Heart right ventricle (tissue), 16 donors: ENCODE measurements at regions not wholly inside any gene's neighbourhood (a gene's known extent, or its start where the extent isn't known, plus 50 kb on each side); places are given as distances from the start of the nearest gene placed in this dataset.

ENCODE experiments used
- ATAC-seq, 8 donors: fragments of 200-7000 bp; cut with Tn5 transposase; one replicate each; pipeline ENCODE4 v1.9.1; 2020; ENCODE audit warnings: mild to moderate bottlenecking in 8 of 8, moderate library complexity in 8 of 8, moderate number of reproducible peaks in 1 of 8
- DNase-seq, 2 donors: peaks; one replicate each; pipeline ENCODE4 v3.0.0-alpha.2; 2020
- H3K27ac ChIP-seq, 10 donors: fragments of 200-600 bp; sonication (generic) in 2 of 10; one replicate each; pipeline versions ENCODE4 v1.5.0 to v1.8.0; 2020 to 2022; ENCODE audit warnings: mild to moderate bottlenecking in 3 of 10
- H3K27me3 ChIP-seq, 7 donors: fragments of 200-600 bp; one replicate each; pipeline ENCODE4 v1.8.0; 2021 to 2022; ENCODE audit warnings: mild to moderate bottlenecking in 2 of 7
- H3K36me3 ChIP-seq, 9 donors: fragments of 200-600 bp; sonication (generic) in 1 of 9; one replicate each; pipeline versions ENCODE4 v1.5.0 to v1.8.0; 2020 to 2022; ENCODE audit warnings: mild to moderate bottlenecking in 2 of 9
- H3K4me1 ChIP-seq, 9 donors: fragments of 200-600 bp; sonication (generic) in 1 of 9; one replicate each; pipeline versions ENCODE4 v1.5.0 to v1.8.0; 2020 to 2022; ENCODE audit warnings: mild to moderate bottlenecking in 4 of 9
- H3K4me3 ChIP-seq, 10 donors: fragments of 200-600 bp; sonication (generic) in 2 of 10; one replicate each; pipeline versions ENCODE4 v1.5.0 to v1.8.0; 2020 to 2022; ENCODE audit warnings: mild to moderate bottlenecking in 7 of 10, moderate library complexity in 2 of 10
- H3K9me3 ChIP-seq, 11 donors: fragments of 200-600 bp in 10 of 11; sonication (generic) in 2 of 11; one replicate each; pipeline versions ENCODE4 v1.5.0 to v1.8.0; 2013 to 2022; ENCODE audit warnings: mild to moderate bottlenecking in 2 of 11, control low read depth in 1 of 11, moderate library complexity in 1 of 11
- CTCF ChIP-seq, 9 donors: fragments of 200-600 bp; sonication (generic) in 2 of 9; IDR thresholded peaks; one replicate each; pipeline versions ENCODE4 v1.5.0 to v1.8.0; 2021 to 2022; ENCODE audit warnings: antibody characterized with exemption in 9 of 9, mild to moderate bottlenecking in 5 of 9, moderate library complexity in 1 of 9
- WGBS, 2 donors: extraction: QIAGEN DNeasy Blood & Tissue Kit; methylation state at CpG; one replicate each; pipeline ENCODE4 v1.1.7; 2013; ENCODE audit warnings: inconsistent platforms in 1 of 2; 5-methylcytosine and 5-hydroxymethylcytosine counted together
- intact Hi-C, 10 donors: fragments of 100-400 bp; cut with DNase I; formaldehyde crosslinking; loops; one replicate each; pipeline versions ENCODE4 v1.11.1 to v1.14.2; 2022
- donor health status: Arrhythmogenic right ventricular cardiomyopathy.
- donor health status: ischemic (EF 13 %, LVEDD 7.1; RV severe dilation, severe dysfunction).
- donor health status: healthy with polysubstance abuse.
- donor health status: DM: no; HTN: yes; CAD: no.
- donor health status: DM: no; HTN: no; CAD: no.
- donor health status: ischemic (EF 25% LVEDD 6.9; RV normal size, moderate dysfunction).
- donor health status: ischemic (EF 25% LVEDD 5.7; RV mildly dilated, moderate dysfunction).
- donor health status: healthy.
- donor health status: DM: yes; HTN: yes; CAD: no.
- donor health status: Ischemic cardiomyopathy.
- donor health status: ischemic (EF 35%, LVEDD 5.7; RV mildly dilated, moderate dysfunction).
- donor health status: nonischemic (EF 11% LVEDD 7.7; RV severe dilation, severe dysfunction).
- donor health status: DM: yes; HTN: yes; CAD: no.
- donor health status: PGD.
- donor health status: ischemic (EF 29% LVEDD 5.4; RV normal size, mild dysfunction).
- donor health status: nonischemic (EF 23%, LVEDD 6.1; RV moderate dilation, normal function).

DNA sequence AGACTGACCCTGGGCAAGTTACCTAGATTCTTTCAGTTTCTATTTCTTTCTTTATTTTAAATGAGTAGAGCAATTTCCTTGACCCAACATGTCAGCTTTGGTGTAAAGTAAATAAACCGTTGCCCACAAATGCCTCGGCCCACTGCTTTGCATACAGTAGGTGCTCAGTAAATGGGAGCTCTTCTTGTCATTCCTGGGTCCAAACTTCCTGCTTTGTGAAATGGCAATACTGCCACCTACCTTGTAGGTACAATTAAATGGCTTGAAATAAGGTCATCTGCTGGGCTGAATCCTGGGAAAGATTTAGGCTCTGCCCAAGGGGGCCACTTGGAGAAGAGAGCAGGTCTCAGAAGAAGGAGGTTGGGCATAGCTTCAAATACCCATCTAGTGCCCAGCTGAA, 253.0 kb downstream of the HS3ST3B1 start:
- intact Hi-C loops, result no loop called here
- H3K27ac ChIP-seq, result no peak overlapping the region
- ATAC-seq (no peak), DNase-seq (no peak)
- H3K9me3 ChIP-seq, result no peaks in the 10 kb centered on the region
- no peak overlapping the region for H3K4me3 ChIP-seq
- peaks cover 0 to 11% (median 0%) of the 10 kb centered on the region in 7 donors for H3K27me3 ChIP-seq
- no peak for TF ChIP-seq CTCF (IDR thresholded peaks at IDR 0.05)
- H3K4me1 ChIP-seq, result peaks cover 0 to 6% (median 0%) of the 10 kb centered on the region in 9 donors
- no peaks in the 10 kb centered on the region for H3K36me3 ChIP-seq
- WGBS, 2 donors, result 80 to 86% methylated on average over 2 of the region's 2 CpGs

DNA sequence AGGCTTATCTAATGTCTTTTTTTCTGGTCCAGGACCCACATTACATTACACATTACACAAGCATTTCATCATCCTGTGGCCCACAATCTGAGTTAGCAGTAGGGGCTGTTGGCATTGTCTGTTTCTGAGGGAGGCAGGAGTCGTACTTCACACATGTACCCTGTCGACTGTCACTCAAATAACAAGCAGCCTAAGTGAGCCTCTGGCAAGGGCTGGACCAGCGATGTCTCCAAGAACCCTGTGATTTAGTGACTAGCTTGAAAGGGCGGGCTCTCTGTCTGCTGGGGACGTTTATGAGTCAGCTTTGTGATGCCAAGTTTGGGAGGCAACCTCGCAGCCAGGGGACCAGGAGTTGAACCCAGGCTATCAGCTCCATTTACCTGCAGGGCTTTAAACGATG, 251.4 kb downstream of the HS3ST3B1 start:
- no peak for ATAC-seq
- intact Hi-C loops, result no loop called here
- no peak for TF ChIP-seq CTCF (IDR thresholded peaks at IDR 0.05)
- H3K27ac ChIP-seq, result no peak overlapping the region
- no peak overlapping the region for H3K4me3 ChIP-seq
- peaks cover 0 to under 1% (median 0%) of the 10 kb centered on the region in 9 donors for H3K4me1 ChIP-seq
- H3K36me3 ChIP-seq, result no peaks in the 10 kb centered on the region
- no peak for DNase-seq
- WGBS, 2 donors, result 55 to 62% methylated on average over 7 of the region's 7 CpGs
- peaks cover 0 to 11% (median 0%) of the 10 kb centered on the region in 7 donors for H3K27me3 ChIP-seq
- no peaks in the 10 kb centered on the region for H3K9me3 ChIP-seq

DNA sequence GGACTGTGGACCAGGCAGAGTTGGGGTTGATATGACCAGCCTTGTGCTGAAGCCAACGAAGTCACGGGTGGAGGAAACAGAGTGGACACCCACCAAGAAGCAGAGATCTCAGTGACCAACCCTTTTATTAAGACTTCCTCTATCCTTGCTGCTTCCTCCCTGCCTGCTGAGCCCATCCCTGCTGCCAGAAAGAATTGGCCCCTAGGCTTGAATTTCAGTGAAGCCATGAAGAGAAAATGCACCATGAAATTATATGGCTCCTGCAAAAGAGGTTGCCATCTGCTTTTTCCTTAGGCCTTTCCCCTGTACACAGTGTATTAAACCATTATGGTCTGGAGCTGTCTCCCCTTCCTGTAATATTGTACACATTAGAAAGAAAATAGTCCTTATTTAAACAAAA, 246.7 kb downstream of the HS3ST3B1 start:
- Histone ChIP-seq H3K27me3 (peaks cover 0 to 9% (median 0%) of the 10 kb centered on the region in 7 donors), H3K4me1 (no peaks in the 10 kb centered on the region), H3K4me3 (no peak overlapping the region), H3K27ac (no peak overlapping the region), H3K36me3 (no peaks in the 10 kb centered on the region), H3K9me3 (no peaks in the 10 kb centered on the region)
- WGBS, 2 donors, result 86 to 98% methylated on average over 2 of the region's 2 CpGs
- DNase-seq (no peak), ATAC-seq (no peak)
- intact Hi-C loops, result no loop called here
- TF ChIP-seq CTCF (IDR thresholded peaks at IDR 0.05), result no peak

DNA sequence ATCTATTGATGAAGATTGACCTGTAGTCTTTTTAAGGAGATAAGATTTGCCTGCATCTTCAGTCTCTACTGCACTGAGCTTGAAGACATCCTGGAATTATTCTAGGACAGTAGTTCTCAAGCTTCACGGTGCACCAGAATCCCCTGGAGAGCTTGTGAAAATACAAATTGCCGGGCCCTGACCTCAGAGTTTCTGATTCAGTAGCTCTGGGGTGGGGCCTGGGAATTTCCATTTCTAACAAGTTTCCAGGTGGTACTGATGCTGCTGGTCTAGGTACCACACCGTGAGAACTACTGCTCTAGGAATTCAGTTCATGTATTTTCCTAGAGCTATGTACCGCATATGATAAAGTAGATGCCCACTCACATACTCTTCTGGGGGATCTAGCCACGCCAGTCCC, 246.1 kb downstream of the HS3ST3B1 start:
- H3K36me3 ChIP-seq, result no peaks in the 10 kb centered on the region
- no peaks in the 10 kb centered on the region for H3K9me3 ChIP-seq
- ATAC-seq (no peak), DNase-seq (no peak)
- intact Hi-C loops, result no loop called here
- no peak for TF ChIP-seq CTCF (IDR thresholded peaks at IDR 0.05)
- H3K27me3 ChIP-seq, result peaks cover 0 to 9% (median 0%) of the 10 kb centered on the region in 7 donors
- WGBS, 2 donors, result 65 to 66% methylated on average over 5 of the region's 5 CpGs
- H3K27ac ChIP-seq, result no peak overlapping the region
- no peaks in the 10 kb centered on the region for H3K4me1 ChIP-seq
- no peak overlapping the region for H3K4me3 ChIP-seq
